Choroid plexus epithelial cell (primary cell): ENCODE measurements at regions not wholly inside any gene's neighbourhood (a gene's known extent, or its start where the extent isn't known, plus 50 kb on each side); places are given as distances from the start of the nearest gene placed in this dataset.
A peak's percentile ranks its signal among the peaks of the same experiment; 100 is the strongest.
"Not testable (repeated sequence)": the region's sequence is repeated elsewhere in the genome, so short reads cannot be mapped to it uniquely, and the experiment has no call there.

ENCODE experiments used
- DNase-seq: peaks from one replicate; pipeline ENCODE4 v3.0.0-alpha.2; 2010; ENCODE audit warnings: low read depth
- H3K4me3 ChIP-seq: 2 replicates; pipeline ENCODE4 v1.5.1; 2011; ENCODE audit warnings: low read depth, mild to moderate bottlenecking, control low read depth, low read length, moderate library complexity
- CTCF ChIP-seq: conservative IDR thresholded peaks from 2 replicates; pipeline ENCODE4 v1.5.1; 2011; ENCODE audit warnings: low read depth, mild to moderate bottlenecking, control low read depth, inconsistent platforms, low read length, moderate library complexity

GRCh38 chr13:84607261-84608013 is 725.2 kb upstream of the SLITRK1 start:
- H3K4me3 ChIP-seq = no peak overlapping the region
- no peak for TF ChIP-seq CTCF
- peak; percentile 76 for DNase-seq

GRCh38 chr13:84606616-84607015 is 724.3 kb upstream of the SLITRK1 start:
- no peak for TF ChIP-seq CTCF
- DNase-seq = no peak
- H3K4me3 ChIP-seq = no peak overlapping the region

- TF ChIP-seq CTCF = no peak
Observed at GRCh38 chr13:84605927-84606326, 723.7 kb upstream of the SLITRK1 start.

GRCh38 chr13:84591444-84591843 is 709.2 kb upstream of the SLITRK1 start:
- no peak for TF ChIP-seq CTCF
- no peak for DNase-seq
- no peak overlapping the region for H3K4me3 ChIP-seq

More at GRCh38 chr13:84605927-84606326, 723.7 kb upstream of the SLITRK1 start:
- DNase-seq = no peak
- no peak overlapping the region for H3K4me3 ChIP-seq

- TF ChIP-seq CTCF = no peak
- H3K4me3 ChIP-seq = no peak overlapping the region
Observed at GRCh38 chr13:84590663-84591062, 708.4 kb upstream of the SLITRK1 start.

GRCh38 chr13:84588023-84588422 is 705.7 kb upstream of the SLITRK1 start:
- TF ChIP-seq CTCF = no peak

More at GRCh38 chr13:84590663-84591062, 708.4 kb upstream of the SLITRK1 start:
- no peak for DNase-seq

GRCh38 chr13:84579901-84580300 is 697.6 kb upstream of the SLITRK1 start:
- DNase-seq, H3K4me3 ChIP-seq: not testable (repeated sequence)

More at GRCh38 chr13:84588023-84588422, 705.7 kb upstream of the SLITRK1 start:
- H3K4me3 ChIP-seq = no peak overlapping the region
- DNase-seq = no peak
